ENCODE measurements at regions not wholly inside any gene's neighbourhood (a gene's known extent, or its start where the extent isn't known, plus 50 kb on each side); places are given as distances from the start of the nearest gene placed in this dataset.

- POLR2A ChIA-PET (ENCODE audit: partially characterized antibody), result no interaction called here
- TF ChIP-seq CHD1 (IDR thresholded peaks at IDR 0.05; ENCODE audit: low read depth, low read length), result no peak
- no peak for TF ChIP-seq GTF2F1 (IDR thresholded peaks at IDR 0.05; ENCODE audit: borderline replicate concordance, low read depth, low read length)
- no peak for TF ChIP-seq RXRA (IDR thresholded peaks at IDR 0.05; ENCODE audit: insufficient read depth, low read depth, low read length)
- no peak for TF ChIP-seq RAD21 (IDR thresholded peaks at IDR 0.05 in 1 of 2, conservative IDR thresholded peaks at IDR 0.05 in 1 of 2; ENCODE audit: low read depth in 2 of 2, low read length in 2 of 2)
- no peak for TF ChIP-seq RBBP5 (IDR thresholded peaks at IDR 0.05; ENCODE audit: borderline replicate concordance, low read depth, low read length)
- TF ChIP-seq TAF7 (optimal IDR thresholded peaks at IDR 0.05; ENCODE audit: borderline replicate concordance, low read depth, low read length), result no peak
- no peak for TF ChIP-seq FOSL1 (IDR thresholded peaks at IDR 0.05; ENCODE audit: insufficient read depth, low read depth, low read length)
- TF ChIP-seq NANOG (IDR thresholded peaks at IDR 0.05; ENCODE audit: insufficient read depth, low read depth, low read length, poor library complexity, severe bottlenecking), result no peak
- no peak for TF ChIP-seq ATF2 (IDR thresholded peaks at IDR 0.05; ENCODE audit: low read length)
- TF ChIP-seq SIRT6 (IDR thresholded peaks at IDR 0.05; ENCODE audit: low read length), result no peak
- no peak for TF ChIP-seq SP1 (IDR thresholded peaks at IDR 0.05; ENCODE audit: low read depth, low read length)
- no peak for TF ChIP-seq RNF2 (IDR thresholded peaks at IDR 0.05; ENCODE audit: borderline replicate concordance, low read depth, low read length, missing control alignments, poor library complexity, severe bottlenecking)
- TF ChIP-seq MAFK (IDR thresholded peaks at IDR 0.05; ENCODE audit: low read depth, low read length), result no peak
These were observed 2338.8 kb downstream of the PCDH7 start for GRCh38 chr4:33058998-33059397.

More at GRCh38 chr4:33058998-33059397, 2338.8 kb downstream of the PCDH7 start:
- no peak overlapping the region for H2AK5ac ChIP-seq (ENCODE audit: low read depth, low read length)
- H3K9me3 ChIP-seq (ENCODE audit: insufficient read depth in 2 of 2, low read depth in 1 of 2, low read length in 1 of 2), result no peaks in the 10 kb centered on the region
- H4K91ac ChIP-seq (replicated peaks; ENCODE audit: insufficient read length, low read length), result no peak overlapping the region
- H3K27ac ChIP-seq (ENCODE audit: low read depth, low read length), result no peak overlapping the region
- no peak overlapping the region for H3K4me2 ChIP-seq (ENCODE audit: insufficient read depth in 1 of 2, low read depth in 2 of 2, low read length in 2 of 2)
- no peak overlapping the region for H4K8ac ChIP-seq (ENCODE audit: extremely low read depth, insufficient read depth, low read length)
- no peak overlapping the region for H3K4ac ChIP-seq (replicated peaks; ENCODE audit: insufficient read length, low read depth, low read length)
- H2AFZ ChIP-seq (ENCODE audit: low read length), result no peak overlapping the region
- no peaks in the 10 kb centered on the region for H3K36me3 ChIP-seq (ENCODE audit: control insufficient read depth in 2 of 4, insufficient read depth in 4 of 4, low read length in 3 of 4)
- H3K23ac ChIP-seq (ENCODE audit: insufficient read length), result no peak overlapping the region
- H4K5ac ChIP-seq (ENCODE audit: insufficient read length, low read depth, low read length), result no peak overlapping the region
- H3K23me2 ChIP-seq (ENCODE audit: low read depth, low read length), result no peaks in the 10 kb centered on the region
- H2BK12ac ChIP-seq (ENCODE audit: low read depth, low read length), result no peak overlapping the region
- no peak overlapping the region for H3K9ac ChIP-seq (replicated peaks in 1 of 4; ENCODE audit: extremely low read depth in 1 of 4, low read depth in 3 of 4, low read length in 3 of 4)
- H2BK120ac ChIP-seq (replicated peaks; ENCODE audit: low read depth, low read length), result no peak overlapping the region
- H3K18ac ChIP-seq (ENCODE audit: extremely low read depth, low read length), result no peak overlapping the region
- no peaks in the 10 kb centered on the region for H3K79me1 ChIP-seq (ENCODE audit: low read depth, low read length)
- no peak overlapping the region for H2BK5ac ChIP-seq (ENCODE audit: low read depth, low read length)
- no peak overlapping the region for H2BK15ac ChIP-seq (ENCODE audit: low read length)
- H3K14ac ChIP-seq (ENCODE audit: insufficient read length), result no peak overlapping the region
- peaks cover 0 to 3% (median 0%) of the 10 kb centered on the region in 4 experiments; a peak in 1 of 7 replicates for H3K4me1 ChIP-seq (replicated peaks in 1 of 4; ENCODE audit: control insufficient read depth in 3 of 4, insufficient read depth in 4 of 4, low read length in 3 of 4)
- H4K20me1 ChIP-seq (replicated peaks in 1 of 2; ENCODE audit: control insufficient read depth in 1 of 2, insufficient read depth in 2 of 2, low read length in 2 of 2), result no peaks in the 10 kb centered on the region
- no peak overlapping the region for H3K4me3 ChIP-seq (ENCODE audit: extremely low read depth in 1 of 4, insufficient read depth in 2 of 4, low read depth in 3 of 4, low read length in 4 of 4)
- DNase-seq (ENCODE audit: low read depth in 1 of 2, low spot score in 2 of 2), result no peak
- no peaks in the 10 kb centered on the region for H3K79me2 ChIP-seq (ENCODE audit: control insufficient read depth in 1 of 2, insufficient read depth in 2 of 2, low read length in 2 of 2)
- no peaks in the 10 kb centered on the region for H3K27me3 ChIP-seq (replicated peaks in 1 of 4; ENCODE audit: control insufficient read depth in 3 of 4, extremely low read depth in 1 of 4, insufficient read depth in 3 of 4, low read length in 3 of 4)
- no peak overlapping the region for H2BK20ac ChIP-seq (ENCODE audit: low read length)
- H3K56ac ChIP-seq (replicated peaks; ENCODE audit: insufficient read length, low read depth, low read length), result no peak overlapping the region
- FAIRE-seq, result no peak
- CTCF ChIA-PET (ENCODE audit: partially characterized antibody), result interaction anchor here (1.0 to 1.2 kb wide), 2 partner anchors 24 to 43 kb away, joined by 3 read pairs; no protein-coding TSS in a partner anchor
